ENCODE measurements at regions not wholly inside any gene's neighbourhood (a gene's known extent, or its start where the extent isn't known, plus 50 kb on each side); places are given as distances from the start of the nearest gene placed in this dataset.

DNA sequence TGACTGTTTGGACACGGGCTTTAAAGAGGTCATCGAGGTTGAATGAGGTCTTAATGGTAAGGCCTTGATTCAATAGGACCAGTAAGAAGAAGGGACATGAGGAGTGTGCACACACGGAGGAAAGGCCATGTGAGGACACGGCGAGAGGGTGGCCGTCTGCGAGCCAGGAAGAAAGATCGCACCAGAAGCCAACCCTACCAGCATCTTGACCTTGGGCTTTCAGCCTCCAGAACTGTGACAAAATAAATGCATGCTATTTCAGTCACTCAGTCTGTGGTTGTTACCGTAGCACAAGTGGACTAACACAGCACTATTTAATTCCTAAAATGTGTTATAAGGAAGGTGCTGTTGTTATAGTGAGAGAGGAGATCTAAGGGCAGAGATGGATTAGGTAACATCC lies 468.6 kb upstream of the FAT1 start:
- Histone ChIP-seq H3K27me3 (no peaks in the 10 kb centered on the region), H3K4me3 (no peak overlapping the region), H3K27ac (no peak overlapping the region), H3K4me1 (no peaks in the 10 kb centered on the region), H3K9me3 (no peaks in the 10 kb centered on the region), H3K36me3 (no peaks in the 10 kb centered on the region)
- DNase-seq (ENCODE audit: low spot score in 2 of 2), result no peak
- TF ChIP-seq, protein P1, sequence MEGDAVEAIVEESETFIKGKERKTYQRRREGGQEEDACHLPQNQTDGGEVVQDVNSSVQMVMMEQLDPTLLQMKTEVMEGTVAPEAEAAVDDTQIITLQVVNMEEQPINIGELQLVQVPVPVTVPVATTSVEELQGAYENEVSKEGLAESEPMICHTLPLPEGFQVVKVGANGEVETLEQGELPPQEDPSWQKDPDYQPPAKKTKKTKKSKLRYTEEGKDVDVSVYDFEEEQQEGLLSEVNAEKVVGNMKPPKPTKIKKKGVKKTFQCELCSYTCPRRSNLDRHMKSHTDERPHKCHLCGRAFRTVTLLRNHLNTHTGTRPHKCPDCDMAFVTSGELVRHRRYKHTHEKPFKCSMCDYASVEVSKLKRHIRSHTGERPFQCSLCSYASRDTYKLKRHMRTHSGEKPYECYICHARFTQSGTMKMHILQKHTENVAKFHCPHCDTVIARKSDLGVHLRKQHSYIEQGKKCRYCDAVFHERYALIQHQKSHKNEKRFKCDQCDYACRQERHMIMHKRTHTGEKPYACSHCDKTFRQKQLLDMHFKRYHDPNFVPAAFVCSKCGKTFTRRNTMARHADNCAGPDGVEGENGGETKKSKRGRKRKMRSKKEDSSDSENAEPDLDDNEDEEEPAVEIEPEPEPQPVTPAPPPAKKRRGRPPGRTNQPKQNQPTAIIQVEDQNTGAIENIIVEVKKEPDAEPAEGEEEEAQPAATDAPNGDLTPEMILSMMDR (IDR thresholded peaks at IDR 0.05), result no peak
- intact Hi-C loops (cut with DNase I), result no loop called here

DNA sequence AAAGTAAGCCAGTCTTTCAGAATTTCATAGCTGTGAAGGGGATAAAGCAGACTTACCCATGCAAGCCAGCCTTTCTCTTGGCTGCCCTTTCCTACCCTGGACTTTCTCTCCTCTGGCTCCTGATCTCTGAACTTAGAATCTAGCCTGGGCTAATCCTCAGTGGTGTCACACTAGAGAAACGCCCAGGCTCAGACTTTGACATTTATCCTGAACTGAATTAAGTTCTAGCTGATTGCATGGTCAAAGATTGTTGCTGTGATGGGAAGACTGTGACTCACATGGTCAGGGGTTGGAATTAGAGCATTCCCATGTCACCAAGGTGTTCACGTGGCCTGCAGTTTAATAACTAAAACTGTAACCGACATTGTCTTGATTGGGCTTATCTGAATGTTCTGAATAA lies 469.5 kb upstream of the FAT1 start:
- H3K4me3 ChIP-seq, result no peak overlapping the region
- H3K9me3 ChIP-seq, result no peaks in the 10 kb centered on the region
- no peaks in the 10 kb centered on the region for H3K4me1 ChIP-seq
- no peaks in the 10 kb centered on the region for H3K27me3 ChIP-seq
- no peaks in the 10 kb centered on the region for H3K36me3 ChIP-seq
- TF ChIP-seq, protein P1 (IDR thresholded peaks at IDR 0.05), result no peak
- intact Hi-C loops (cut with DNase I), result no loop called here
- no peak overlapping the region for H3K27ac ChIP-seq
- DNase-seq (ENCODE audit: low spot score in 2 of 2), result no peak

DNA sequence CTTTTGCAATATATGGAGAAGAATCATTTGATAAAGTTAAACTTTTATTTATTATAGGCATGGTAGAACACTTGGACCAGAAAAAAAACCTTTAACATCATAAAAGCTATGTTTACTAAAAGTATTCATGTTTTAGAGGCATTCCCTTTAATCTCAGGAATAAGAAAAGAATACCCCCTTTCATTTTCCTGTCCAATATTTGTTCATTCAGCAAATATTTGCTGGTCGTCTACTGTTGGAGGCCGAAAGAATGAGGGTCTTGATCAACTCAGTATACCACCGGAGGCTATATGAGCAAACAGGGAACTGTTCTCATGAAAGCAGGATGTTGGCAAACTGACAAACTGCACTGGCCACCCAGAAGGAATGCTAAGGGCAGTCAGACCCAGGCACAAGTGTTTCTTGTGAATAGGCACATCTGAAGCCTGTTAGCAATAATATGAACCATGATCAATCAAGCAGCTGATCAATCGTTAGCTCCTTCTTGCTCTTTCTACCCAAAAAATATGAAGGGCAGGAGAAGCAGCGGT lies 480.8 kb upstream of the FAT1 start:
- no peaks in the 10 kb centered on the region for H3K36me3 ChIP-seq
- intact Hi-C loops (cut with DNase I), result no loop called here
- peaks cover 0 to 13% of the 10 kb centered on the region in 2 donors for H3K9me3 ChIP-seq
- TF ChIP-seq, protein P1 (IDR thresholded peaks at IDR 0.05), result no peak
- no peak for DNase-seq (ENCODE audit: low spot score in 2 of 2)
- no peak overlapping the region for H3K27ac ChIP-seq
- H3K27me3 ChIP-seq, result no peaks in the 10 kb centered on the region
- no peaks in the 10 kb centered on the region for H3K4me1 ChIP-seq
- no peak overlapping the region for H3K4me3 ChIP-seq

DNA sequence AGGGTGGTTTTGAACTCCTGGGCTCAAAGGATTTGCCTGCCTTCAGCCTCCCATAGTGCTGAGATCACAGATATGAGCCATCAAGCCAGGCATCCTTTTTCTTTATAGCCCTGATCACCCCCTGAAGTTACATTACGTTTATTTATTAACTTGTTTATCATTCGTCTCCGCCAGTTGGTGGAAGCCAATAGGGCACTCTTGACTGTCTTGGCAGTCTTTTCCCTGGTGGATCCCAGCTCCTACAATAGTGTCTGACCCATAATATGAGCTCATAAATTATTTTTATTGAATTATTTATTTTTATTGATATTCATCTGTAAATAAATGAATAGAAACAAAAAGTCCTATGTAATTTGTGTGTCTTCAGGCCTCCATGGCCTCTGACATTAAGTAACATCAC lies 484.3 kb upstream of the FAT1 start:
- H3K9me3 ChIP-seq, result peaks cover 0 to 4% of the 10 kb centered on the region in 2 donors
- no peaks in the 10 kb centered on the region for H3K4me1 ChIP-seq
- no peaks in the 10 kb centered on the region for H3K36me3 ChIP-seq
- no peaks in the 10 kb centered on the region for H3K27me3 ChIP-seq
- DNase-seq (ENCODE audit: low spot score in 2 of 2), result no peak
- intact Hi-C loops (cut with DNase I), result no loop called here
- H3K4me3 ChIP-seq, result no peak overlapping the region
- H3K27ac ChIP-seq, result no peak overlapping the region
- TF ChIP-seq, protein P1 (IDR thresholded peaks at IDR 0.05), result no peak

DNA sequence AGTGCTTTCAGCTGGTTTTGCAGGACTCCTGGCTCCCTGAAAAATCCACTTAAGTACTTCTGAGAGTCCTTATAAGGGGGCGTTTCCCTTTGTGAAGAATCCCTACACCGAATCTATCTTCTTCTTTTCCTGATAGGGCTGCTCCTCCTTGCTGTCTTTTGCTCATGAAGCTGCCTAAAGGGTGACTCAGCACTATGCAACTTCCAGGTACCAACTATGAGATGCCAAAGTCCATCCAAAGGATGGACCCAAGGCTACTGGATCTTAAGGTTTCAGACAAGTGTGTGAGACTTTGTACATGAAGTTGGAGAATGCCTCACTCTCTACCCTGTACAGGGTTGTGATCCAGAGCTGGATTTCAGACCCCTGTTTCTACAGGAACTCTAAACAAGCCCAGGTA lies 485.0 kb upstream of the FAT1 start:
- peaks cover 0 to 4% of the 10 kb centered on the region in 2 donors for H3K9me3 ChIP-seq
- no peak overlapping the region for H3K4me3 ChIP-seq
- no peaks in the 10 kb centered on the region for H3K27me3 ChIP-seq
- H3K4me1 ChIP-seq, result no peaks in the 10 kb centered on the region
- DNase-seq (ENCODE audit: low spot score in 2 of 2), result no peak
- H3K36me3 ChIP-seq, result no peaks in the 10 kb centered on the region
- TF ChIP-seq, protein P1 (IDR thresholded peaks at IDR 0.05), result no peak
- H3K27ac ChIP-seq, result no peak overlapping the region
- intact Hi-C loops (cut with DNase I), result no loop called here

Measured in ascending aorta (tissue), 2 donors.